A549 (cell line): ENCODE measurements at regions not wholly inside any gene's neighbourhood (a gene's known extent, or its start where the extent isn't known, plus 50 kb on each side); places are given as distances from the start of the nearest gene placed in this dataset.

ENCODE experiments used
- ATAC-seq, 2 experiments: fragments of 200-7000 bp in 1 of 2; fragments of >200 bp in 1 of 2; cut with Nextera tagmentation in 1 of 2; cut with Tn5 transposase in 1 of 2; 3 replicates each; pipeline versions ENCODE4 v1.8.0 to v1.9.1; 2018 to 2020; ENCODE audit warnings: mild to moderate bottlenecking in 1 of 2, moderate library complexity in 1 of 2
- CTCF ChIA-PET: fragments of 300-600 bp; sonication (Branson Sonifier 250); formaldehyde crosslinking; extraction: SDS; loops from one replicate; lab custom pipeline; 2021; ENCODE audit warnings: antibody characterized with exemption, inconsistent platforms; lab: Yijun Ruan, JAX
- POLR2A ChIA-PET: fragments of 350-600 bp; formaldehyde crosslinking; extraction: SDS; loops from one replicate; lab custom pipeline; 2021; ENCODE audit warnings: antibody characterized with exemption, inconsistent platforms; lab: Yijun Ruan, JAX
- DNase-seq, 2 experiments: peaks; one replicate each; pipeline versions ENCODE4 v3.0.0 to v3.0.0-alpha.2; 2011 to 2016; ENCODE audit warnings: low read depth in 1 of 2, low spot score in 1 of 2
- FAIRE-seq: peaks from 2 replicates; lab custom pipeline; 2011; peaks lifted over from hg19 to GRCh38; lab: Jason Lieb, UNC
- H3K27ac ChIP-seq, 2 experiments: fragments of >200 bp; sonication (Bioruptor Twin); formaldehyde crosslinking; 3 replicates each; pipeline ENCODE4 v1.5.1; 2016 to 2017
- H3K4me1 ChIP-seq: fragments of >200 bp; sonication (Bioruptor Twin); formaldehyde crosslinking; 3 replicates; pipeline ENCODE4 v1.6.1; 2016
- H3K4me2 ChIP-seq: fragments of >200 bp; sonication (Bioruptor Twin); formaldehyde crosslinking; 3 replicates; pipeline ENCODE4 v1.6.1; 2016
- H3K4me3 ChIP-seq: fragments of >200 bp; sonication (Bioruptor Twin); formaldehyde crosslinking; 3 replicates; pipeline ENCODE4 v1.5.1; 2016
- H3K9me3 ChIP-seq: fragments of >200 bp; sonication (Bioruptor Twin); formaldehyde crosslinking; 3 replicates; pipeline ENCODE4 v1.6.1; 2016
- ESRRA ChIP-seq: fragments of 150-350 bp; IDR thresholded peaks from 2 replicates; pipeline ENCODE4 v1.6.1; 2014; ENCODE audit warnings: mild to moderate bottlenecking, low read length, borderline replicate concordance
- HOXA7 ChIP-seq: fragments of 250-450 bp; sonication (Bioruptor Pico); IDR thresholded peaks from 2 replicates; pipeline ENCODE4 v1.5.0; 2020; ENCODE audit warnings: mild to moderate bottlenecking, moderate library complexity
- KDM1A ChIP-seq: fragments of 200-600 bp; sonication (generic); IDR thresholded peaks from 2 replicates; pipeline ENCODE4 v1.6.1; 2016; ENCODE audit warnings: low read depth, mild to moderate bottlenecking
- NFE2L2 ChIP-seq: fragments of 150-350 bp; conservative IDR thresholded peaks from 2 replicates; pipeline ENCODE4 v1.6.1; 2014; ENCODE audit warnings: low read length
- PHF8 ChIP-seq: fragments of 200-600 bp; sonication (generic); IDR thresholded peaks from 2 replicates; pipeline ENCODE4 v1.6.1; 2016; ENCODE audit warnings: low read depth, mild to moderate bottlenecking, antibody characterized with exemption, moderate library complexity, borderline replicate concordance
- POLR2A ChIP-seq: IDR thresholded peaks from 2 replicates; pipeline ENCODE4 v1.6.1; 2012; ENCODE audit warnings: mild to moderate bottlenecking, low read length
- RCOR1 ChIP-seq: fragments of 150-350 bp; IDR thresholded peaks from 2 replicates; pipeline ENCODE4 v1.6.1; 2014; ENCODE audit warnings: antibody characterized with exemption, low read length, low read depth
- SREBF2 ChIP-seq: fragments of 450-650 bp; IDR thresholded peaks from 2 replicates; pipeline ENCODE4 v1.6.1; 2014; ENCODE audit warnings: mild to moderate bottlenecking, moderate library complexity
- whole genome bisulfite sequencing: methylation state at CpG from one replicate; pipeline ENCODE4 v1.1.6; 2017; ENCODE audit errors: missing lambda C conversion rate; 5-methylcytosine and 5-hydroxymethylcytosine counted together
- TF ChIP-seq, protein P1 (sequence below): IDR thresholded peaks from 2 replicates; pipeline ENCODE4 v1.6.1; 2012; ENCODE audit warnings: low read depth, borderline replicate concordance
- TF ChIP-seq, protein P2 (sequence below): fragments of >200 bp; sonication (Bioruptor Twin); formaldehyde crosslinking; IDR thresholded peaks from 3 replicates; pipeline ENCODE4 v1.5.1; 2016
- TF ChIP-seq, protein P3 (sequence below): IDR thresholded peaks from 2 replicates; pipeline ENCODE4 v1.6.1; 2012
- TF ChIP-seq, protein P4 (sequence below): fragments of 150-350 bp; IDR thresholded peaks from 2 replicates; pipeline ENCODE4 v1.6.1; 2014; ENCODE audit warnings: low read depth, mild to moderate bottlenecking, low read length
- TF ChIP-seq, protein P5 (sequence below): fragments of 200-600 bp; sonication (generic); IDR thresholded peaks from 2 replicates; pipeline ENCODE4 v1.6.1; 2016; ENCODE audit warnings: antibody characterized with exemption, mild to moderate bottlenecking, moderate library complexity
- TF ChIP-seq, protein P6 (sequence below): fragments of 450-650 bp; IDR thresholded peaks from 2 replicates; pipeline ENCODE4 v1.6.1; 2014; ENCODE audit warnings: antibody characterized with exemption
- TF ChIP-seq, protein P7 (sequence below): fragments of >200 bp; sonication (Bioruptor Twin); formaldehyde crosslinking; IDR thresholded peaks from 3 replicates; pipeline ENCODE4 v1.6.1; 2016

DNA sequence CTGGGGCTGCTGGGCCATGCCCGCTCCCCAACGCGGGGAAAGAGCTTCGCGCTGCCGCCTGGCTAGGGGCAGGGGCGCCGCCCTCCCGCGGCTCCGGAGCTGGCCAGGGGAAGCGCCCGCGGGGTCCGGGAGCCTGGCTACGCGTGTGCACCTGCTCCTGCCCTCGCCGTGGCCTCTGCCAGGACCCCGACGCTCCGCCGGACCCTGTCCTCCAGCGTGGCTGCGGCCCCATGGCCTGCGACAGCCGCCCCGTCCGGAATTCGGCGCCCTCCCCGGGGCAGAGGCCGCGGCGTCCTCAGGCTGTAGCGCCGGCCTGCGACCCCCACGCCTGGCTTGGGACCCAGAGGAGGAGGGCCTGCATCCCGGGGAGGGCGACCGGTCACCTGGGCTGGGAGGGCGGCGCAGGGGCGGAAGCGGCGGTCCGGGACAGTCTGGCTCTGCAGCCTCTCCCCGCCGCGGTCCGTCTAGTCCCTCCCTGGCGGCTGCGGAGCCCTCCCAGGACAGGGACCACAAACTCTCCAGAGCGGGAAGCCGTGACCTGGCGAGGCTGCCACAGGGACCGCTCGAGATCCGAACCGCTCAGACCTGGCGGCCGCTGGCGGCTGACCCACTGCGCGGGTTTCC, 85.6 kb downstream of the ALG10 start:
- ChIA-PET POLR2A (no interaction called here), CTCF (no interaction called here)
- ATAC-seq: no peak
- TF ChIP-seq POLR2A (no peak), SREBF2 (no peak)
- TF ChIP-seq, protein P1, sequence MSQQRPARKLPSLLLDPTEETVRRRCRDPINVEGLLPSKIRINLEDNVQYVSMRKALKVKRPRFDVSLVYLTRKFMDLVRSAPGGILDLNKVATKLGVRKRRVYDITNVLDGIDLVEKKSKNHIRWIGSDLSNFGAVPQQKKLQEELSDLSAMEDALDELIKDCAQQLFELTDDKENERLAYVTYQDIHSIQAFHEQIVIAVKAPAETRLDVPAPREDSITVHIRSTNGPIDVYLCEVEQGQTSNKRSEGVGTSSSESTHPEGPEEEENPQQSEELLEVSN: no peak
- TF ChIP-seq, protein P2, sequence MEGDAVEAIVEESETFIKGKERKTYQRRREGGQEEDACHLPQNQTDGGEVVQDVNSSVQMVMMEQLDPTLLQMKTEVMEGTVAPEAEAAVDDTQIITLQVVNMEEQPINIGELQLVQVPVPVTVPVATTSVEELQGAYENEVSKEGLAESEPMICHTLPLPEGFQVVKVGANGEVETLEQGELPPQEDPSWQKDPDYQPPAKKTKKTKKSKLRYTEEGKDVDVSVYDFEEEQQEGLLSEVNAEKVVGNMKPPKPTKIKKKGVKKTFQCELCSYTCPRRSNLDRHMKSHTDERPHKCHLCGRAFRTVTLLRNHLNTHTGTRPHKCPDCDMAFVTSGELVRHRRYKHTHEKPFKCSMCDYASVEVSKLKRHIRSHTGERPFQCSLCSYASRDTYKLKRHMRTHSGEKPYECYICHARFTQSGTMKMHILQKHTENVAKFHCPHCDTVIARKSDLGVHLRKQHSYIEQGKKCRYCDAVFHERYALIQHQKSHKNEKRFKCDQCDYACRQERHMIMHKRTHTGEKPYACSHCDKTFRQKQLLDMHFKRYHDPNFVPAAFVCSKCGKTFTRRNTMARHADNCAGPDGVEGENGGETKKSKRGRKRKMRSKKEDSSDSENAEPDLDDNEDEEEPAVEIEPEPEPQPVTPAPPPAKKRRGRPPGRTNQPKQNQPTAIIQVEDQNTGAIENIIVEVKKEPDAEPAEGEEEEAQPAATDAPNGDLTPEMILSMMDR: no peak
- TF ChIP-seq, protein P3, sequence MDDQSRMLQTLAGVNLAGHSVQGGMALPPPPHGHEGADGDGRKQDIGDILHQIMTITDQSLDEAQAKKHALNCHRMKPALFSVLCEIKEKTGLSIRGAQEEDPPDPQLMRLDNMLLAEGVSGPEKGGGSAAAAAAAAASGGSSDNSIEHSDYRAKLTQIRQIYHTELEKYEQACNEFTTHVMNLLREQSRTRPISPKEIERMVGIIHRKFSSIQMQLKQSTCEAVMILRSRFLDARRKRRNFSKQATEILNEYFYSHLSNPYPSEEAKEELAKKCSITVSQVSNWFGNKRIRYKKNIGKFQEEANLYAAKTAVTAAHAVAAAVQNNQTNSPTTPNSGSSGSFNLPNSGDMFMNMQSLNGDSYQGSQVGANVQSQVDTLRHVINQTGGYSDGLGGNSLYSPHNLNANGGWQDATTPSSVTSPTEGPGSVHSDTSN: no peak
- Histone ChIP-seq H3K27ac (no peak overlapping the region), H3K9me3 (no peaks in the 10 kb centered on the region), H3K4me1 (no peaks in the 10 kb centered on the region), H3K4me2 (no peak overlapping the region), H3K4me3 (no peak overlapping the region)
- no peak for DNase-seq
- FAIRE-seq: no peak
- WGBS: 87% methylated on average over 7 of the region's 66 CpGs

DNA sequence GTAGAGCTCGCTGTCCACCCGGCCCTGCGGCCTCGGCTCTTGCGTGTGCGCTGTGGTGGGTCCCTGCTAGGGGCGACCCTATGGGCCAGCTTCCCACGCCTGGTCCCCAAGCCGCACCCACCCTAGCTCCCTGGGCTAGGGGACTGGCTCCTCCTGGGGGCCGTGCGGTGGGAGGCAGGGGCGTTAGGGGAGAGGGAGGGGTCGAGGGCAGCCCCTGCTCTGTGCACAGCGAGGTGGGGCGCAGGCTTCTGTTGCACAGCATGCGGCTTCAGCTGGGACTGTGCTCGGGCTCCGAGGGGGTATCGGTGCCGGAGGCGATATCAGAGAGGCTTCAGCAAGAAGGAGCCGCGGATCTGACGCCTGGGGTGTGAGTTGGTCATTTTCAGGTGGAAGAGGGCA, 86.1 kb downstream of the ALG10 start:
- Histone ChIP-seq H3K27ac (no peak overlapping the region), H3K4me2 (no peak overlapping the region), H3K4me1 (no peaks in the 10 kb centered on the region), H3K9me3 (no peaks in the 10 kb centered on the region), H3K4me3 (no peak overlapping the region)
- ChIA-PET CTCF (interaction anchor here (1.2 kb wide), 1 partner anchor 10 kb away, joined by 3 read pairs; no protein-coding TSS in a partner anchor), POLR2A (no interaction called here)
- WGBS: 54% methylated on average over 12 of the region's 24 CpGs
- FAIRE-seq: no peak
- no peak for ATAC-seq
- DNase-seq: no peak
- TF ChIP-seq NFE2L2: no peak
- TF ChIP-seq, protein P2: no peak
- no peak for TF ChIP-seq HOXA7 (CRISPR knock-in tag)
- TF ChIP-seq, protein P4, sequence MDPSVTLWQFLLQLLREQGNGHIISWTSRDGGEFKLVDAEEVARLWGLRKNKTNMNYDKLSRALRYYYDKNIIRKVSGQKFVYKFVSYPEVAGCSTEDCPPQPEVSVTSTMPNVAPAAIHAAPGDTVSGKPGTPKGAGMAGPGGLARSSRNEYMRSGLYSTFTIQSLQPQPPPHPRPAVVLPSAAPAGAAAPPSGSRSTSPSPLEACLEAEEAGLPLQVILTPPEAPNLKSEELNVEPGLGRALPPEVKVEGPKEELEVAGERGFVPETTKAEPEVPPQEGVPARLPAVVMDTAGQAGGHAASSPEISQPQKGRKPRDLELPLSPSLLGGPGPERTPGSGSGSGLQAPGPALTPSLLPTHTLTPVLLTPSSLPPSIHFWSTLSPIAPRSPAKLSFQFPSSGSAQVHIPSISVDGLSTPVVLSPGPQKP: no peak

DNA sequence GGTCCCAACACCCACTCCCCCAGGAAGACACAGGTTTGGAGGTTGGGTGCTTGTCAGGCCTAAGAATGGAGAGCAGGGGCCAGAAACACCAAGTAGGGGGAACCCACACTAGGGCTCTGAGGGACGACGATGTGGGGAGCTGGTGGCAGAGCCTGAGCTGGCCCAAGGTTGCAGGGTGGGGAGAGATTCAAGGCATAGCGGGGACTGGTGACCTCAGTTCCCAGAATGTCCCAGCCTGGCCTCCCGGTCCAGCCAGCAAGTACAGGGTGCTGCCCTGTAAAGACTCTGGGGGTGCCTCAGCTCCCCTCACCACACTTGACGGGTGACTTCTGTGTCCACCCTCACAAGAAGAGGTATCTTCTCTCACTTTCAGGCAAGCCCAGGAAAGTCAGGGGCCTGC, 86.7 kb downstream of the ALG10 start:
- 44% methylated on average over 5 of the region's 5 CpGs for WGBS
- TF ChIP-seq, protein P2: no peak
- TF ChIP-seq PHF8: no peak
- TF ChIP-seq, protein P5, sequence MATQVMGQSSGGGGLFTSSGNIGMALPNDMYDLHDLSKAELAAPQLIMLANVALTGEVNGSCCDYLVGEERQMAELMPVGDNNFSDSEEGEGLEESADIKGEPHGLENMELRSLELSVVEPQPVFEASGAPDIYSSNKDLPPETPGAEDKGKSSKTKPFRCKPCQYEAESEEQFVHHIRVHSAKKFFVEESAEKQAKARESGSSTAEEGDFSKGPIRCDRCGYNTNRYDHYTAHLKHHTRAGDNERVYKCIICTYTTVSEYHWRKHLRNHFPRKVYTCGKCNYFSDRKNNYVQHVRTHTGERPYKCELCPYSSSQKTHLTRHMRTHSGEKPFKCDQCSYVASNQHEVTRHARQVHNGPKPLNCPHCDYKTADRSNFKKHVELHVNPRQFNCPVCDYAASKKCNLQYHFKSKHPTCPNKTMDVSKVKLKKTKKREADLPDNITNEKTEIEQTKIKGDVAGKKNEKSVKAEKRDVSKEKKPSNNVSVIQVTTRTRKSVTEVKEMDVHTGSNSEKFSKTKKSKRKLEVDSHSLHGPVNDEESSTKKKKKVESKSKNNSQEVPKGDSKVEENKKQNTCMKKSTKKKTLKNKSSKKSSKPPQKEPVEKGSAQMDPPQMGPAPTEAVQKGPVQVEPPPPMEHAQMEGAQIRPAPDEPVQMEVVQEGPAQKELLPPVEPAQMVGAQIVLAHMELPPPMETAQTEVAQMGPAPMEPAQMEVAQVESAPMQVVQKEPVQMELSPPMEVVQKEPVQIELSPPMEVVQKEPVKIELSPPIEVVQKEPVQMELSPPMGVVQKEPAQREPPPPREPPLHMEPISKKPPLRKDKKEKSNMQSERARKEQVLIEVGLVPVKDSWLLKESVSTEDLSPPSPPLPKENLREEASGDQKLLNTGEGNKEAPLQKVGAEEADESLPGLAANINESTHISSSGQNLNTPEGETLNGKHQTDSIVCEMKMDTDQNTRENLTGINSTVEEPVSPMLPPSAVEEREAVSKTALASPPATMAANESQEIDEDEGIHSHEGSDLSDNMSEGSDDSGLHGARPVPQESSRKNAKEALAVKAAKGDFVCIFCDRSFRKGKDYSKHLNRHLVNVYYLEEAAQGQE: no peak
- no peak for TF ChIP-seq RCOR1
- TF ChIP-seq, protein P6, sequence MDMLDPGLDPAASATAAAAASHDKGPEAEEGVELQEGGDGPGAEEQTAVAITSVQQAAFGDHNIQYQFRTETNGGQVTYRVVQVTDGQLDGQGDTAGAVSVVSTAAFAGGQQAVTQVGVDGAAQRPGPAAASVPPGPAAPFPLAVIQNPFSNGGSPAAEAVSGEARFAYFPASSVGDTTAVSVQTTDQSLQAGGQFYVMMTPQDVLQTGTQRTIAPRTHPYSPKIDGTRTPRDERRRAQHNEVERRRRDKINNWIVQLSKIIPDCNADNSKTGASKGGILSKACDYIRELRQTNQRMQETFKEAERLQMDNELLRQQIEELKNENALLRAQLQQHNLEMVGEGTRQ: no peak
- no peak for TF ChIP-seq KDM1A
- no peak for TF ChIP-seq ESRRA
- TF ChIP-seq, protein P7, sequence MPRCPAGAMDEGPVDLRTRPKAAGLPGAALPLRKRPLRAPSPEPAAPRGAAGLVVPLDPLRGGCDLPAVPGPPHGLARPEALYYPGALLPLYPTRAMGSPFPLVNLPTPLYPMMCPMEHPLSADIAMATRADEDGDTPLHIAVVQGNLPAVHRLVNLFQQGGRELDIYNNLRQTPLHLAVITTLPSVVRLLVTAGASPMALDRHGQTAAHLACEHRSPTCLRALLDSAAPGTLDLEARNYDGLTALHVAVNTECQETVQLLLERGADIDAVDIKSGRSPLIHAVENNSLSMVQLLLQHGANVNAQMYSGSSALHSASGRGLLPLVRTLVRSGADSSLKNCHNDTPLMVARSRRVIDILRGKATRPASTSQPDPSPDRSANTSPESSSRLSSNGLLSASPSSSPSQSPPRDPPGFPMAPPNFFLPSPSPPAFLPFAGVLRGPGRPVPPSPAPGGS: no peak

More for the DNA sequence above, 86.7 kb downstream of the ALG10 start:
- Histone ChIP-seq H3K9me3 (no peaks in the 10 kb centered on the region), H3K4me1 (no peaks in the 10 kb centered on the region), H3K27ac (no peak overlapping the region), H3K4me2 (no peak overlapping the region), H3K4me3 (no peak overlapping the region)
- DNase-seq (no peak), ATAC-seq (no peak; a peak in 1 of 6 replicates), FAIRE-seq (no peak)
- CTCF ChIA-PET: interaction anchor here (1.2 kb wide), 1 partner anchor 9 kb away, joined by 3 read pairs; no protein-coding TSS in a partner anchor
- POLR2A ChIA-PET: no interaction called here
